A549 (cell line): ENCODE measurements at regions not wholly inside any gene's neighbourhood (a gene's known extent, or its start where the extent isn't known, plus 50 kb on each side); places are given as distances from the start of the nearest gene placed in this dataset.

ENCODE experiments used
- ATAC-seq, 2 experiments: fragments of 200-7000 bp in 1 of 2; fragments of >200 bp in 1 of 2; cut with Nextera tagmentation in 1 of 2; cut with Tn5 transposase in 1 of 2; 3 replicates each; pipeline versions ENCODE4 v1.8.0 to v1.9.1; 2018 to 2020; ENCODE audit warnings: mild to moderate bottlenecking in 1 of 2, moderate library complexity in 1 of 2
- CTCF ChIA-PET: fragments of 300-600 bp; sonication (Branson Sonifier 250); formaldehyde crosslinking; extraction: SDS; loops from one replicate; lab custom pipeline; 2021; ENCODE audit warnings: antibody characterized with exemption, inconsistent platforms; lab: Yijun Ruan, JAX
- POLR2A ChIA-PET: fragments of 350-600 bp; formaldehyde crosslinking; extraction: SDS; loops from one replicate; lab custom pipeline; 2021; ENCODE audit warnings: antibody characterized with exemption, inconsistent platforms; lab: Yijun Ruan, JAX
- DNase-seq, 2 experiments: peaks; one replicate each; pipeline versions ENCODE4 v3.0.0 to v3.0.0-alpha.2; 2011 to 2016; ENCODE audit warnings: low read depth in 1 of 2, low spot score in 1 of 2
- FAIRE-seq: peaks from 2 replicates; lab custom pipeline; 2011; peaks lifted over from hg19 to GRCh38; lab: Jason Lieb, UNC
- H3K27ac ChIP-seq, 2 experiments: fragments of >200 bp; sonication (Bioruptor Twin); formaldehyde crosslinking; 3 replicates each; pipeline ENCODE4 v1.5.1; 2016 to 2017
- H3K4me1 ChIP-seq: fragments of >200 bp; sonication (Bioruptor Twin); formaldehyde crosslinking; 3 replicates; pipeline ENCODE4 v1.6.1; 2016
- H3K4me2 ChIP-seq: fragments of >200 bp; sonication (Bioruptor Twin); formaldehyde crosslinking; 3 replicates; pipeline ENCODE4 v1.6.1; 2016
- H3K4me3 ChIP-seq: fragments of >200 bp; sonication (Bioruptor Twin); formaldehyde crosslinking; 3 replicates; pipeline ENCODE4 v1.5.1; 2016
- H3K9me3 ChIP-seq: fragments of >200 bp; sonication (Bioruptor Twin); formaldehyde crosslinking; 3 replicates; pipeline ENCODE4 v1.6.1; 2016
- BHLHE40 ChIP-seq: IDR thresholded peaks from 2 replicates; pipeline ENCODE4 v1.6.1; 2012; ENCODE audit warnings: low read depth, low read length, inconsistent platforms
- CBX2 ChIP-seq: fragments of 200-600 bp; sonication (generic); IDR thresholded peaks from 2 replicates; pipeline ENCODE4 v1.6.1; 2016; ENCODE audit warnings: low read depth, mild to moderate bottlenecking, borderline replicate concordance
- CTCF ChIP-seq: fragments of >200 bp; sonication (Bioruptor Twin); formaldehyde crosslinking; IDR thresholded peaks from 3 replicates; pipeline ENCODE4 v1.5.1; 2016
- EHF ChIP-seq: fragments of 250-450 bp; sonication (Bioruptor Pico); IDR thresholded peaks from 2 replicates; pipeline ENCODE4 v1.5.0; 2020; ENCODE audit warnings: mild to moderate bottlenecking
- EHMT2 ChIP-seq: fragments of 200-600 bp; sonication (generic); IDR thresholded peaks from 2 replicates; pipeline ENCODE4 v1.6.1; 2016; ENCODE audit warnings: antibody characterized with exemption, low read depth, mild to moderate bottlenecking, moderate library complexity
- FOSL2 ChIP-seq, 2 experiments: fragments of 450-650 bp in 1 of 2; fragments of >200 bp in 1 of 2; sonication (Bioruptor Twin) in 1 of 2; formaldehyde crosslinking; IDR thresholded peaks; 2 replicates each; pipeline versions ENCODE4 v1.5.0 to v1.6.1; 2016 to 2020; ENCODE audit warnings: mild to moderate bottlenecking in 1 of 2, moderate library complexity in 1 of 2
- HDAC2 ChIP-seq: fragments of 200-600 bp; sonication (generic); IDR thresholded peaks from 2 replicates; pipeline ENCODE4 v1.6.1; 2016
- HMGXB4 ChIP-seq: fragments of 250-450 bp; sonication (Bioruptor Pico); IDR thresholded peaks from 2 replicates; pipeline ENCODE4 v1.5.0; 2021; ENCODE audit warnings: mild to moderate bottlenecking, moderate library complexity, borderline replicate concordance
- HOXB13 ChIP-seq: fragments of 250-450 bp; sonication (Bioruptor Pico); IDR thresholded peaks from 2 replicates; pipeline ENCODE4 v1.5.0; 2020; ENCODE audit warnings: low read depth, mild to moderate bottlenecking, moderate library complexity
- KDM1A ChIP-seq: fragments of 200-600 bp; sonication (generic); IDR thresholded peaks from 2 replicates; pipeline ENCODE4 v1.6.1; 2016; ENCODE audit warnings: low read depth, mild to moderate bottlenecking
- KDM5A ChIP-seq: fragments of 200-600 bp; sonication (generic); IDR thresholded peaks from 2 replicates; pipeline ENCODE4 v1.6.1; 2016; ENCODE audit warnings: antibody characterized with exemption, mild to moderate bottlenecking
- MYC ChIP-seq: IDR thresholded peaks from 2 replicates; pipeline ENCODE4 v1.6.1; 2012; ENCODE audit warnings: mild to moderate bottlenecking, inconsistent platforms, low read length, improper control_type of control experiment, borderline replicate concordance
- NR3C1 ChIP-seq: fragments of >200 bp; sonication (Bioruptor Twin); formaldehyde crosslinking; IDR thresholded peaks from 3 replicates; pipeline ENCODE4 v1.6.1; 2017
- POLR2A ChIP-seq: IDR thresholded peaks from 2 replicates; pipeline ENCODE4 v1.6.1; 2012; ENCODE audit warnings: mild to moderate bottlenecking, low read length
- POLR2AphosphoS2 ChIP-seq: conservative IDR thresholded peaks from 2 replicates; pipeline ENCODE4 v1.6.1; 2012; ENCODE audit warnings: low read length, improper control_type of control experiment, inconsistent platforms
- RAD21 ChIP-seq, 2 experiments: fragments of >200 bp in 1 of 2; sonication (Bioruptor Twin) in 1 of 2; formaldehyde crosslinking in 1 of 2; IDR thresholded peaks in 1 of 2; conservative IDR thresholded peaks in 1 of 2; 2 replicates in 1 of 2; 3 replicates in 1 of 2; pipeline ENCODE4 v1.6.1; 2012 to 2018; ENCODE audit warnings: inconsistent platforms in 1 of 2
- REST ChIP-seq: fragments of 200-600 bp; sonication (generic); IDR thresholded peaks from 2 replicates; pipeline ENCODE4 v1.6.1; 2016; ENCODE audit warnings: antibody characterized with exemption, mild to moderate bottlenecking, moderate library complexity
- RNF2 ChIP-seq: fragments of 200-600 bp; sonication (generic); IDR thresholded peaks from 2 replicates; pipeline ENCODE4 v1.6.1; 2016; ENCODE audit warnings: low read depth, mild to moderate bottlenecking, antibody characterized with exemption, moderate library complexity, borderline replicate concordance
- SMC3 ChIP-seq: fragments of >200 bp; sonication (Bioruptor Twin); formaldehyde crosslinking; IDR thresholded peaks from 3 replicates; pipeline ENCODE4 v1.6.1; 2018; ENCODE audit warnings: inconsistent platforms
- SREBF2 ChIP-seq: fragments of 450-650 bp; IDR thresholded peaks from 2 replicates; pipeline ENCODE4 v1.6.1; 2014; ENCODE audit warnings: mild to moderate bottlenecking, moderate library complexity
- ZSCAN20 ChIP-seq: fragments of 250-450 bp; sonication (Bioruptor Pico); IDR thresholded peaks from 2 replicates; pipeline ENCODE4 v1.8.0; 2022; ENCODE audit warnings: mild to moderate bottlenecking, moderate library complexity
- WGBS: methylation state at CpG from one replicate; pipeline ENCODE4 v1.1.6; 2017; ENCODE audit errors: missing lambda C conversion rate; 5-methylcytosine and 5-hydroxymethylcytosine counted together
- TF ChIP-seq, protein P1 (sequence below): fragments of 150-350 bp; IDR thresholded peaks from 2 replicates; pipeline ENCODE4 v1.6.1; 2014; ENCODE audit warnings: low read depth, mild to moderate bottlenecking, low read length
- TF ChIP-seq, protein P2 (sequence below): fragments of 450-650 bp; IDR thresholded peaks from 2 replicates; pipeline ENCODE4 v1.6.1; 2014; ENCODE audit warnings: antibody characterized with exemption

DNA sequence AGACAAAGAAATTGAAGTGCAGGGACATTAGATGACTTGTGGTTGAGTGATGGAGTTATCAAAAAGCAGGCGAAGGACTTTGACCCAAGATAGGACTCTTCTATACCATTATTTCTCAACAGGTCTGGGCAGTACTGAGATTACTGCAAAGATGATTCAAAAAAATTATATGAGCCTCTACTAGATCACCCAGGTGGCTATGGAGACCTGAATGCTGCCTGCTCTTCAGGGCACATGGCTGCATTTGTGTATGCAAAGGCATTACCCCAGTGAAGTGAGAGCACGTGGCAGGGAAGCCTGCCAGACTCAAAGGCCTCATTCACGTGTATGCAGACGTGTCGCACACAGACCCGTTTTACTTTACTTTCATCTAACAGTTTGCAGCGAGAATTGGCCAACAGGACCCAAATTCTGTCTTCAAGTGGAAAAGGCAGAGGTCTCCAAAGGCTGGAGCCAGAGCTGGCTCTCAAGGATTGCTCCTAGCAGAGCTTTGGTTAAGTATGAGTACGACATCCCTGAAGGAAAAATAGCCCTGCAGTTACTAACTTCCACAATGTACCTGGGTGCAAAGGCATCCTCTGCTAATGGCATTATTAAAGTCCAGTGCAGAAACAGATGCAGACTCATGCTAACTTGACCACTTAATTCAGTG is 113.8 kb upstream of the ARMC2 start:
- H3K9me3 ChIP-seq, result no peaks in the 10 kb centered on the region
- FAIRE-seq, result no peak
- CTCF ChIA-PET, result interaction anchor here (1.1 kb wide), 1 partner anchor 16 kb away, joined by 3 read pairs; no protein-coding TSS in a partner anchor
- no peak for TF ChIP-seq HDAC2
- TF ChIP-seq KDM1A, result no peak
- TF ChIP-seq HOXB13 (CRISPR knock-in tag), result no peak
- no peak for TF ChIP-seq NR3C1
- TF ChIP-seq CBX2, result no peak
- no peak for TF ChIP-seq MYC
- no peak for TF ChIP-seq RNF2
- TF ChIP-seq, protein P1, sequence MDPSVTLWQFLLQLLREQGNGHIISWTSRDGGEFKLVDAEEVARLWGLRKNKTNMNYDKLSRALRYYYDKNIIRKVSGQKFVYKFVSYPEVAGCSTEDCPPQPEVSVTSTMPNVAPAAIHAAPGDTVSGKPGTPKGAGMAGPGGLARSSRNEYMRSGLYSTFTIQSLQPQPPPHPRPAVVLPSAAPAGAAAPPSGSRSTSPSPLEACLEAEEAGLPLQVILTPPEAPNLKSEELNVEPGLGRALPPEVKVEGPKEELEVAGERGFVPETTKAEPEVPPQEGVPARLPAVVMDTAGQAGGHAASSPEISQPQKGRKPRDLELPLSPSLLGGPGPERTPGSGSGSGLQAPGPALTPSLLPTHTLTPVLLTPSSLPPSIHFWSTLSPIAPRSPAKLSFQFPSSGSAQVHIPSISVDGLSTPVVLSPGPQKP, result no peak
- TF ChIP-seq CTCF, result no peak
- no peak for TF ChIP-seq EHF (CRISPR knock-in tag)
- no peak for TF ChIP-seq FOSL2 (IDR thresholded peaks at IDR 0.05)
- no peak for TF ChIP-seq FOSL2 (CRISPR knock-in tag; IDR thresholded peaks at IDR 0.05)
- no peak overlapping the region for H3K4me3 ChIP-seq
- no peak overlapping the region for H3K4me2 ChIP-seq
- no peak for DNase-seq
- no peak overlapping the region for H3K27ac ChIP-seq
- no peak for ATAC-seq
- 88% methylated on average over 8 of the region's 8 CpGs for WGBS
- POLR2A ChIA-PET, result no interaction called here
- H3K4me1 ChIP-seq, result peaks cover 37% of the 10 kb centered on the region; the same call in 1 of the 3 replicates

GRCh38 chr6:108735310-108736001 is 112.8 kb upstream of the ARMC2 start:
- WGBS, result 78% methylated on average over 2 of the region's 2 CpGs
- FAIRE-seq, result no peak
- ATAC-seq, result no peak
- ChIA-PET CTCF (no interaction called here), POLR2A (no interaction called here)
- H3K4me2 ChIP-seq, result 0 out of 3 replicates have a peak overlapping the region, but pooled peaks have one; percentile 6
- H3K27ac ChIP-seq, result peak overlapping the region in 1 of 2 experiments; percentile 56; a peak in 1 of 6 replicates
- no peak for DNase-seq
- peaks cover 37% of the 10 kb centered on the region; the same call in 1 of the 3 replicates for H3K4me1 ChIP-seq
- H3K9me3 ChIP-seq, result no peaks in the 10 kb centered on the region
- H3K4me3 ChIP-seq, result no peak overlapping the region
- TF ChIP-seq SMC3 (no peak), POLR2AphosphoS2 (no peak), FOSL2 (IDR thresholded peaks at IDR 0.05) (no peak), FOSL2 (CRISPR knock-in tag; IDR thresholded peaks at IDR 0.05) (no peak)
- TF ChIP-seq, protein P2, sequence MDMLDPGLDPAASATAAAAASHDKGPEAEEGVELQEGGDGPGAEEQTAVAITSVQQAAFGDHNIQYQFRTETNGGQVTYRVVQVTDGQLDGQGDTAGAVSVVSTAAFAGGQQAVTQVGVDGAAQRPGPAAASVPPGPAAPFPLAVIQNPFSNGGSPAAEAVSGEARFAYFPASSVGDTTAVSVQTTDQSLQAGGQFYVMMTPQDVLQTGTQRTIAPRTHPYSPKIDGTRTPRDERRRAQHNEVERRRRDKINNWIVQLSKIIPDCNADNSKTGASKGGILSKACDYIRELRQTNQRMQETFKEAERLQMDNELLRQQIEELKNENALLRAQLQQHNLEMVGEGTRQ, result no peak

DNA sequence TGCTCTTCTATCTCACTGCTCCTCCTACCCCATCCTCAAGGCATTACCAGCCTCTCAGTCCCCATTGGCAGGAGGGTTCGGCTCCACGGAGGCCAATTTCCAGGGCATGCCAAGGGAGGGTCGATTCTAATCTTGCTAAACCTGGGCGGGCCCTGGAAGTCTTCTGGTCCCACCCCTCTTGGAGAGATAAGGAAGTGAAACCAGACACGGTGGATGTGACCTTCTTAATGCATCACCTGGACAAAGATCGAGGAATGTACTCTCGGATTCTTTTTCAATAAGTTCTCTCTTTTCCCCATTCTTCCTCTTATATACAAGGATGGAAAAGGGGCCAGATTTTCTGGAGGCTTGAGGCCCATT is 112.2 kb upstream of the ARMC2 start:
- POLR2A ChIA-PET, result no interaction called here
- no peak for DNase-seq
- H3K4me2 ChIP-seq, result no peak overlapping the region
- H3K9me3 ChIP-seq, result no peaks in the 10 kb centered on the region
- CTCF ChIA-PET, result no interaction called here
- H3K27ac ChIP-seq, result peak overlapping the region in 1 of 2 experiments; percentile 56; a peak in 2 of 6 replicates
- FAIRE-seq, result no peak
- TF ChIP-seq ZSCAN20 (no peak), SREBF2 (no peak), BHLHE40 (no peak), RAD21 (conservative IDR thresholded peaks at IDR 0.05 in 1 of 2, IDR thresholded peaks at IDR 0.05 in 1 of 2) (no peak), KDM5A (no peak), POLR2A (no peak), HMGXB4 (no peak), EHMT2 (no peak), REST (no peak)
- TF ChIP-seq, all 56 proteins: peak for 0
- Histone ChIP-seq H3K4me3 (no peak overlapping the region), H3K4me1 (peaks cover 37% of the 10 kb centered on the region; the same call in 1 of the 3 replicates)
- 82% methylated on average over 5 of the region's 7 CpGs for WGBS
- ATAC-seq, result no peak
